ENCODE measurements at regions not wholly inside any gene's neighbourhood (a gene's known extent, or its start where the extent isn't known, plus 50 kb on each side); places are given as distances from the start of the nearest gene placed in this dataset.

GRCh38 chr6:15885624-15886023 lies 222.8 kb upstream of the DTNBP1 start:
- no peak for TF ChIP-seq CTCF (IDR thresholded peaks at IDR 0.05)
- TF ChIP-seq EP300 (IDR thresholded peaks at IDR 0.05; ENCODE audit: borderline replicate concordance in 1 of 2, low read depth in 1 of 2, low read length in 1 of 2): no peak
- TF ChIP-seq JUND (IDR thresholded peaks at IDR 0.05): no peak
- TF ChIP-seq YY1 (IDR thresholded peaks at IDR 0.05; ENCODE audit: low read depth): no peak
- TF ChIP-seq ZBTB33 (IDR thresholded peaks at IDR 0.05; ENCODE audit: borderline replicate concordance, low read depth): no peak
- no peak for TF ChIP-seq REST (IDR thresholded peaks at IDR 0.05; ENCODE audit: low read depth, low read length)
- no peak for TF ChIP-seq MAX (IDR thresholded peaks at IDR 0.05; ENCODE audit: low read depth)
- TF ChIP-seq RCOR1 (IDR thresholded peaks at IDR 0.05; ENCODE audit: low read length): no peak
- no peak for TF ChIP-seq SIN3A (IDR thresholded peaks at IDR 0.05; ENCODE audit: borderline replicate concordance, low read depth, low read length)
- TF ChIP-seq TAF1 (IDR thresholded peaks at IDR 0.05; ENCODE audit: borderline replicate concordance, low read depth, low read length): no peak
- TF ChIP-seq NRF1 (IDR thresholded peaks at IDR 0.05; ENCODE audit: low read depth, low read length): no peak
- TF ChIP-seq NFIC (IDR thresholded peaks at IDR 0.05; ENCODE audit: borderline replicate concordance): no peak
